ENCODE measurements at regions not wholly inside any gene's neighbourhood (a gene's known extent, or its start where the extent isn't known, plus 50 kb on each side); places are given as distances from the start of the nearest gene placed in this dataset.

DNA sequence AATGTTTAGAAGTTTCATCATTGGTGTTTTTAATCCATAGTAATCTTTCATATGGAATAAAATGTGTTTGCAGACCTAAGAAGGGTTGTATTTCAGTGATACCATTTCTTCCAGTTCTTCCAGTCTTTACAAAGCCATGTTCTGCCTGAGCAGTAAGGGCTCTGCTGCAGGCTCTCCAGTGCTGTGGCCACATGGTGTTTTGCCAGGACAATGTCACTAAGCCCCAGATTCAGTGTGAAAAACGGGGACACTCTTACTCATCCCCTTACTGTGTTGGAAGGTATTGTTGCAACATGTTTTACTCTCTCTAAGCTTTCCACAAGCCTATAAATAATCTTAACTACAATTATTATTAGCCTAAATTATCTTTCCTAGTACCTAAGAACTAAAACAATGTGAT lies 481.4 kb upstream of the CDH7 start:
- intact Hi-C loops (cut with micrococcal nuclease) = no loop called here
- WGBS (ENCODE audit: insufficient coverage) = 100% methylated on average over 1 of the region's 1 CpG
- H3K4me1 ChIP-seq (ENCODE audit: control insufficient read depth, insufficient read depth, low read length) = no peaks in the 10 kb centered on the region
- H3K27ac ChIP-seq (ENCODE audit: low read length) = no peak overlapping the region
- no peaks in the 10 kb centered on the region for H3K27me3 ChIP-seq (ENCODE audit: control insufficient read depth, insufficient read depth, low read length)
- peaks cover 6% of the 10 kb centered on the region for H3K9me3 ChIP-seq (ENCODE audit: control insufficient read depth, insufficient read depth, low read length)
- DNase-seq = no peak
- H3K9me3 Mint-ChIP-seq = peaks cover 7 to 15% of the 10 kb centered on the region in 2 donors
- ATAC-seq = no peak
- no peak overlapping the region for H3K27ac Mint-ChIP-seq
- H3K27me3 Mint-ChIP-seq (ENCODE audit: low read depth in 2 of 2) = no peaks in the 10 kb centered on the region
- H3K4me3 ChIP-seq (ENCODE audit: low read length) = no peak overlapping the region
- H3K36me3 ChIP-seq (ENCODE audit: control insufficient read depth, insufficient read depth, low read length) = no peaks in the 10 kb centered on the region
- no peak overlapping the region for H3K4me3 Mint-ChIP-seq
- TF ChIP-seq, protein P1, sequence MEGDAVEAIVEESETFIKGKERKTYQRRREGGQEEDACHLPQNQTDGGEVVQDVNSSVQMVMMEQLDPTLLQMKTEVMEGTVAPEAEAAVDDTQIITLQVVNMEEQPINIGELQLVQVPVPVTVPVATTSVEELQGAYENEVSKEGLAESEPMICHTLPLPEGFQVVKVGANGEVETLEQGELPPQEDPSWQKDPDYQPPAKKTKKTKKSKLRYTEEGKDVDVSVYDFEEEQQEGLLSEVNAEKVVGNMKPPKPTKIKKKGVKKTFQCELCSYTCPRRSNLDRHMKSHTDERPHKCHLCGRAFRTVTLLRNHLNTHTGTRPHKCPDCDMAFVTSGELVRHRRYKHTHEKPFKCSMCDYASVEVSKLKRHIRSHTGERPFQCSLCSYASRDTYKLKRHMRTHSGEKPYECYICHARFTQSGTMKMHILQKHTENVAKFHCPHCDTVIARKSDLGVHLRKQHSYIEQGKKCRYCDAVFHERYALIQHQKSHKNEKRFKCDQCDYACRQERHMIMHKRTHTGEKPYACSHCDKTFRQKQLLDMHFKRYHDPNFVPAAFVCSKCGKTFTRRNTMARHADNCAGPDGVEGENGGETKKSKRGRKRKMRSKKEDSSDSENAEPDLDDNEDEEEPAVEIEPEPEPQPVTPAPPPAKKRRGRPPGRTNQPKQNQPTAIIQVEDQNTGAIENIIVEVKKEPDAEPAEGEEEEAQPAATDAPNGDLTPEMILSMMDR (IDR thresholded peaks at IDR 0.05) = no peak
- H3K36me3 Mint-ChIP-seq = no peaks in the 10 kb centered on the region
- H3K4me1 Mint-ChIP-seq = no peaks in the 10 kb centered on the region

- Mint-ChIP-seq H3K4me1 (no peaks in the 10 kb centered on the region), H3K4me3 (no peak overlapping the region), H3K27ac (no peak overlapping the region), H3K27me3 (ENCODE audit: low read depth in 2 of 2) (no peaks in the 10 kb centered on the region), H3K9me3 (peaks cover 3 to 15% of the 10 kb centered on the region in 2 donors), H3K36me3 (no peaks in the 10 kb centered on the region)
- Histone ChIP-seq H3K4me1 (ENCODE audit: control insufficient read depth, insufficient read depth, low read length) (no peaks in the 10 kb centered on the region), H3K4me3 (ENCODE audit: low read length) (no peak overlapping the region), H3K9me3 (ENCODE audit: control insufficient read depth, insufficient read depth, low read length) (peaks cover 9% of the 10 kb centered on the region), H3K27ac (ENCODE audit: low read length) (no peak overlapping the region), H3K27me3 (ENCODE audit: control insufficient read depth, insufficient read depth, low read length) (no peaks in the 10 kb centered on the region), H3K36me3 (ENCODE audit: control insufficient read depth, insufficient read depth, low read length) (no peaks in the 10 kb centered on the region)
- no CpG with 5 or more reads among the region's 1 CpG for WGBS (ENCODE audit: insufficient coverage)
- intact Hi-C loops (cut with micrococcal nuclease) = no loop called here
- TF ChIP-seq, protein P1 (IDR thresholded peaks at IDR 0.05) = no peak
- no peak for ATAC-seq
- DNase-seq = no peak
Observed at GRCh38 chr18:65265761-65266160, 485.1 kb upstream of the CDH7 start.

DNA sequence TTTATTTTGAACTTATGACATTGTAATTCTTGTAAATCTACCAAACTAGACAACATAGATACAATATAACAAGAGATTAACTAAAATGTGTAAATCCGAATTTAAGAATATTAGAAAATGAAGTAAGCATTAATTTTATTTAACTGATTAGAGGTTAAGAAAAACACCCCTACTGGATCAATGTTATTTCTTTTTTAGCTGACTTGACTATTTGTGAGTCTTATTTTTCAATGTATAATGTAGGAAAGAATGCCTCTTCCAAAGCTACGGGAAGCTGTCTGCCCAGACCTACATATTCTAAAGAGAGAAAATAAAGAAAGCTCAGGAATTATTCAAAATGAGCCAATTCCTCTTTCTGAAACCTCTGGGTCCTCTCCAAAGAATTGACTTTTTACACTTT lies 490.8 kb upstream of the CDH7 start:
- H3K27me3 Mint-ChIP-seq (ENCODE audit: low read depth in 2 of 2) = no peaks in the 10 kb centered on the region
- H3K27ac ChIP-seq (ENCODE audit: low read length) = no peak overlapping the region
- WGBS (ENCODE audit: insufficient coverage) = 0% methylated on average over 1 of the region's 2 CpGs

DNA sequence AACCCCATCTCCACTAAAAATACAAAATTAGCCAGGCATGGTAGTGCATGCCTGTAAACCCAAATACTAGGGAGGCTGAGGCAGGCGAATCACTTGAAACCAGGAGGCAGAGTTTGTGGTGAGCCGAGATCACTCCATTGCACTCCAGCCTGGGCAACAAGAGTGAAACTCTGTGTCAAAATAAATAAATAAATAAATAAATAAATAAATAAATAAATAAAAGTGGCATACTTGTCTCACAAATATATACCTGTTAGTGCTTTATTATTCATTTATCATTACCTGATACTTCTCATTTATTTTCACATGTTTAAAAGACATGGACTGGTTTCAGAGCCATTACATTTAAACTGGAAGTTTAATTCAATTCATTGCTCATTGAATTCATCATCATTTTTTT lies 491.4 kb upstream of the CDH7 start:
- H3K4me1 ChIP-seq (ENCODE audit: control insufficient read depth, insufficient read depth, low read length) = no peaks in the 10 kb centered on the region
- peaks cover 7% of the 10 kb centered on the region for H3K36me3 Mint-ChIP-seq
- no peak overlapping the region for H3K4me3 Mint-ChIP-seq
- WGBS (ENCODE audit: insufficient coverage) = 88% methylated on average over 2 of the region's 2 CpGs
- no peaks in the 10 kb centered on the region for H3K27me3 Mint-ChIP-seq (ENCODE audit: low read depth in 2 of 2)
- ATAC-seq (no peak), DNase-seq (no peak)
- no peak overlapping the region for H3K4me3 ChIP-seq (ENCODE audit: low read length)
- TF ChIP-seq, protein P1 (IDR thresholded peaks at IDR 0.05) = no peak
- no peaks in the 10 kb centered on the region for H3K27me3 ChIP-seq (ENCODE audit: control insufficient read depth, insufficient read depth, low read length)
- peaks cover 3 to 17% of the 10 kb centered on the region in 2 donors for H3K9me3 Mint-ChIP-seq
- no peaks in the 10 kb centered on the region for H3K36me3 ChIP-seq (ENCODE audit: control insufficient read depth, insufficient read depth, low read length)
- intact Hi-C loops (cut with micrococcal nuclease) = no loop called here
- no peaks in the 10 kb centered on the region for H3K4me1 Mint-ChIP-seq
- H3K27ac ChIP-seq (ENCODE audit: low read length) = no peak overlapping the region
- peaks cover 9% of the 10 kb centered on the region for H3K9me3 ChIP-seq (ENCODE audit: control insufficient read depth, insufficient read depth, low read length)
- H3K27ac Mint-ChIP-seq = no peak overlapping the region

More for the DNA sequence above, 490.8 kb upstream of the CDH7 start:
- peaks cover 11% of the 10 kb centered on the region for H3K9me3 ChIP-seq (ENCODE audit: control insufficient read depth, insufficient read depth, low read length)
- no peak for ATAC-seq
- Mint-ChIP-seq H3K4me1 (no peaks in the 10 kb centered on the region), H3K27ac (no peak overlapping the region), H3K36me3 (peaks cover 6% of the 10 kb centered on the region), H3K4me3 (no peak overlapping the region), H3K9me3 (peaks cover 3 to 17% of the 10 kb centered on the region in 2 donors)
- H3K4me3 ChIP-seq (ENCODE audit: low read length) = no peak overlapping the region
- DNase-seq = no peak
- no peaks in the 10 kb centered on the region for H3K27me3 ChIP-seq (ENCODE audit: control insufficient read depth, insufficient read depth, low read length)
- TF ChIP-seq, protein P1 (IDR thresholded peaks at IDR 0.05) = no peak
- H3K4me1 ChIP-seq (ENCODE audit: control insufficient read depth, insufficient read depth, low read length) = no peaks in the 10 kb centered on the region
- intact Hi-C loops (cut with micrococcal nuclease) = no loop called here
- H3K36me3 ChIP-seq (ENCODE audit: control insufficient read depth, insufficient read depth, low read length) = no peaks in the 10 kb centered on the region

Data from natural killer cell (primary cell).